A673 (cell line): ENCODE measurements at regions not wholly inside any gene's neighbourhood (a gene's known extent, or its start where the extent isn't known, plus 50 kb on each side); places are given as distances from the start of the nearest gene placed in this dataset.

ENCODE experiments used
- BruUV-seq: library from RNA; stranded (reverse); fragments of 400-500 nt; replicated peaks from 2 replicates; lab custom pipeline; 2021; lab: Mats Ljungman, UMichigan
- CTCF ChIA-PET: fragments of 300-600 bp; sonication (Branson Sonifier 250); formaldehyde crosslinking; loops from one replicate; lab custom pipeline; 2022; ENCODE audit warnings: antibody characterized with exemption; lab: Charles Lee
- POLR2A ChIA-PET: fragments of 300-600 bp; sonication (Branson Sonifier 250); formaldehyde crosslinking; loops from one replicate; lab custom pipeline; 2022; ENCODE audit warnings: antibody characterized with exemption; ENCODE audit not compliant: low non-redundant PET; lab: Charles Lee
- DNase-seq: peaks from one replicate; pipeline ENCODE4 v3.0.0-alpha.2; 2015; ENCODE audit warnings: low spot score
- H3K27ac ChIP-seq: fragments of 200-600 bp; sonication (generic); 2 replicates; pipeline ENCODE4 v1.5.1; 2016; ENCODE audit warnings: mixed run types, low read depth, mild to moderate bottlenecking, mixed read lengths, antibody characterized with exemption, low read length; ENCODE audit not compliant: poor library complexity, severe bottlenecking
- H3K27me3 ChIP-seq: fragments of 200-600 bp; sonication (generic); replicated peaks from 2 replicates; pipeline ENCODE4 v1.6.1; 2017; ENCODE audit warnings: mixed run types, low read depth, mild to moderate bottlenecking, mixed read lengths, antibody characterized with exemption, low read length; ENCODE audit not compliant: insufficient read depth, poor library complexity
- H3K36me3 ChIP-seq: fragments of 200-600 bp; sonication (generic); 2 replicates; pipeline ENCODE4 v1.6.1; 2016; ENCODE audit warnings: mixed run types, mild to moderate bottlenecking, mixed read lengths, antibody characterized with exemption, low read length; ENCODE audit not compliant: insufficient read depth, poor library complexity, severe bottlenecking
- H3K4me1 ChIP-seq: fragments of 200-600 bp; sonication (generic); 2 replicates; pipeline ENCODE4 v1.6.1; 2017; ENCODE audit warnings: mixed run types, mild to moderate bottlenecking, mixed read lengths, antibody characterized with exemption, low read length; ENCODE audit not compliant: insufficient read depth, poor library complexity, severe bottlenecking
- H3K4me3 ChIP-seq: fragments of 200-600 bp; sonication (generic); 2 replicates; pipeline ENCODE4 v1.5.1; 2016; ENCODE audit warnings: low read depth, mixed run types, mild to moderate bottlenecking, mixed read lengths, low read length; ENCODE audit not compliant: poor library complexity, severe bottlenecking
- H3K9me3 ChIP-seq: fragments of 200-600 bp; sonication (generic); 2 replicates; pipeline ENCODE4 v1.6.1; 2016; ENCODE audit warnings: mixed run types, low read depth, mild to moderate bottlenecking, mixed read lengths, antibody characterized with exemption, low read length; ENCODE audit not compliant: poor library complexity, severe bottlenecking
- EZH2 ChIP-seq: fragments of 200-600 bp; sonication (generic); IDR thresholded peaks from 2 replicates; pipeline ENCODE4 v1.6.1; 2017; ENCODE audit warnings: borderline replicate concordance, low read depth, mild to moderate bottlenecking, mixed read lengths, antibody characterized with exemption, low read length; ENCODE audit not compliant: poor library complexity, severe bottlenecking
- intact Hi-C: fragments of 100-400 bp; cut with micrococcal nuclease; formaldehyde crosslinking; loops from one replicate; pipeline ENCODE4 v1.10.0; 2022; ENCODE audit not compliant: unreplicated experiment
- TF ChIP-seq, protein P1 (sequence below): fragments of 300-800, 200-600 bp; sonication (generic); conservative IDR thresholded peaks from 2 replicates; pipeline ENCODE4 v1.5.1; 2017; ENCODE audit warnings: low read depth, mild to moderate bottlenecking, antibody characterized with exemption, low read length, moderate library complexity, mixed read lengths

DNA sequence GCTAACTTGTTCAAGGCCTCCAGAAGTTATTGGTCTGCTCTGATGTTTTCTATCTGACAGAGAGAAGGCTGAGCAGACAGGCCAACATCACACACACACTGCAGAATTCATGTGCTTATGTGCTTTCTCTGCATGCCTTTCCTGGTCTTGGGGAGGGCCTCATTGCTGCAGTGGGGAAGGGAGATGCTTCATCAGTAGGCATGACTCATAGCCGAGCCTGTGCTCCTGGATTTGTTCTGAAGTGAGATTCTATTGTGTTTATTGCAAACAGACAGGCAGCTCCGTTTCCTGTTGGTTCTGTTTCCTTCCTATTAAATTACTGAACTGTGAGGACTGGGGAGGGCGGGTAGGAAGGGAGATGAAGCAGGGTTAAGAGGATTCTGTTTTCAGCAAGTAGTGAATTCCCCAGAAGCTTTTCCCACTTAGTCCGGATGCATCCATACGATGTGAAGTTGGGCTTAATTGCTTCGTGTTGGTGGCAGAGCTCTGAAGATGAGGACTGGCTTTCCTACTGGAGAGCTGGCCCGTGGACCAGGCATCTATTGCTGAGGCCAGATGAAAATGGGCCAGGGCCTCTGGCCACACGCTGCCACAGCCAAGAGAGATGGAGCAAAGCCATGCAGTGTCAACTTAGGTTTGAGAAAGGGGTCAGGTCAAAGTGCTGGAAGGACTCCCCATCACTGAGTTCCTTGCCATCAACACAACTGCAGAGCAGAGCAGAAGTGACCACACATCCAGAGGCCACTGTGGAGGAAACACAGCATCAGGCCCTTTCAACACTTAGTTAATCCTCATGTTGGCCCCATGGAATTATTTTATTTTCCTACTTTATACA, 179.3 kb downstream of the UTP18 start:
- ChIA-PET POLR2A (no interaction called here), CTCF (no interaction called here)
- Histone ChIP-seq H3K36me3 (no peaks in the 10 kb centered on the region), H3K27ac (no peak overlapping the region), H3K4me3 (no peak overlapping the region), H3K4me1 (no peaks in the 10 kb centered on the region), H3K27me3 (peaks cover 3% of the 10 kb centered on the region), H3K9me3 (no peaks in the 10 kb centered on the region)
- BruUV-seq: no TSS peak
- peak; percentile 31 for DNase-seq
- TF ChIP-seq EZH2: no peak
- TF ChIP-seq, protein P1, sequence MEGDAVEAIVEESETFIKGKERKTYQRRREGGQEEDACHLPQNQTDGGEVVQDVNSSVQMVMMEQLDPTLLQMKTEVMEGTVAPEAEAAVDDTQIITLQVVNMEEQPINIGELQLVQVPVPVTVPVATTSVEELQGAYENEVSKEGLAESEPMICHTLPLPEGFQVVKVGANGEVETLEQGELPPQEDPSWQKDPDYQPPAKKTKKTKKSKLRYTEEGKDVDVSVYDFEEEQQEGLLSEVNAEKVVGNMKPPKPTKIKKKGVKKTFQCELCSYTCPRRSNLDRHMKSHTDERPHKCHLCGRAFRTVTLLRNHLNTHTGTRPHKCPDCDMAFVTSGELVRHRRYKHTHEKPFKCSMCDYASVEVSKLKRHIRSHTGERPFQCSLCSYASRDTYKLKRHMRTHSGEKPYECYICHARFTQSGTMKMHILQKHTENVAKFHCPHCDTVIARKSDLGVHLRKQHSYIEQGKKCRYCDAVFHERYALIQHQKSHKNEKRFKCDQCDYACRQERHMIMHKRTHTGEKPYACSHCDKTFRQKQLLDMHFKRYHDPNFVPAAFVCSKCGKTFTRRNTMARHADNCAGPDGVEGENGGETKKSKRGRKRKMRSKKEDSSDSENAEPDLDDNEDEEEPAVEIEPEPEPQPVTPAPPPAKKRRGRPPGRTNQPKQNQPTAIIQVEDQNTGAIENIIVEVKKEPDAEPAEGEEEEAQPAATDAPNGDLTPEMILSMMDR: no peak
- intact Hi-C loops: no loop called here

- Histone ChIP-seq H3K27ac (no peak overlapping the region), H3K36me3 (no peaks in the 10 kb centered on the region), H3K27me3 (peaks cover 13% of the 10 kb centered on the region), H3K9me3 (no peaks in the 10 kb centered on the region), H3K4me1 (no peaks in the 10 kb centered on the region), H3K4me3 (no peak overlapping the region)
- TF ChIP-seq, protein P1: no peak
- TF ChIP-seq EZH2: no peak
- no TSS peak for BruUV-seq
- ChIA-PET CTCF (no interaction called here), POLR2A (interaction anchor here (0.6 kb wide), 1 partner anchor 99 kb away, joined by 3 read pairs; no protein-coding TSS in a partner anchor)
- intact Hi-C loops: no loop called here
- no peak for DNase-seq
Measured at GRCh38 chr17:51441431-51441830, 181.1 kb downstream of the UTP18 start.

DNA sequence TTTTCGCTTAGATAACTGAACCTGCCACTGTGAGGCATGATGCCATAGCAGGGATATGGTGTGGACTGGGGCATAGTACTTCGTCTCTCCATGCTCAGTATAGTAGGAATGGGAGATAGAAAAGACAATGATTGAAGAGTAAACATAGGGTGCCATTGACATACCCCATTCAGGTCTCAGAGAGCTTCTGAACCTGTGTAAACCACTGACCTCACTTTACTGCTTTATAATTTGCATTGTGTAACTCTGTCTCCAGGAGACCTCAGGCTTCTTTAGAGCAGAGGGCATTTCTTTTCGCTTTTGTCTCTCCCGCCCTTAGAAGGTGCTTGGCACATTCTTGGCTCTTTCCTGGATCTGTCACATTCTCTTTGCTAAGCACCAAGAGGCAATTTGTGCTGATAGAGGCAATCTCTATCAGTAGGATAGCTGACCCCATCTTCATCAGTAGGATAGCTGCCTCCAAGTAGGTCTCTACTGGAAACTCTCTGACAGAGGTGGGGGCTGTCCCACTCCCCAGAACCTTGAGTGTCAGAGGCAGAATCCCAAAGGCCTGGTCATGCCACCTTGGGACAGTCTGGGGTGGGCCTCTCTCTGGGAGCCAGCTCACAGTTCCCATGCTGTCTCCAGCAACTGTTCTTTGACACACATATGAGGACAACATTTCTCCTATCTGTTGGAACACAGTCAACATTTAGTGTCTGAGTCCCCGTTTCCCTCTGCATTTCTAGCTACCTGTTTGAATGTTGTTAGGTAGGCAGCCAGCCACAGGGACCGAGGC, 181.9 kb downstream of the UTP18 start:
- no TSS peak for BruUV-seq
- intact Hi-C loops: no loop called here
- Histone ChIP-seq H3K27ac (no peak overlapping the region), H3K4me3 (no peak overlapping the region), H3K4me1 (no peaks in the 10 kb centered on the region), H3K27me3 (peaks cover 18% of the 10 kb centered on the region), H3K9me3 (no peaks in the 10 kb centered on the region), H3K36me3 (no peaks in the 10 kb centered on the region)
- TF ChIP-seq, protein P1: no peak
- no peak for TF ChIP-seq EZH2
- CTCF ChIA-PET: no interaction called here
- POLR2A ChIA-PET: no interaction called here
- DNase-seq: no peak
